Stimulated activated CD8-positive, alpha-beta memory T cell treated with anti-CD3 and anti-CD28 coated beads, Interleukin-12 subunit alpha, Interleukin-12 subunit beta, amount 100 ng/mL, for 24 hours (primary cell): ENCODE measurements at regions not wholly inside any gene's neighbourhood (a gene's known extent, or its start where the extent isn't known, plus 50 kb on each side); places are given as distances from the start of the nearest gene placed in this dataset.

Source experiments
- DNase-seq: peaks from one replicate; pipeline ENCODE4 v3.0.0-alpha.2; 2020; ENCODE audit errors: extremely low read depth

- DNase-seq, result no peak
These were observed 127.4 kb downstream of the CDC42EP3 start for GRCh38 chr2:37543999-37544557.

GRCh38 chr2:37544591-37545031, 126.8 kb downstream of the CDC42EP3 start:
- no peak for DNase-seq

GRCh38 chr2:37549598-37549997, 121.8 kb downstream of the CDC42EP3 start:
- no peak for DNase-seq

DNA sequence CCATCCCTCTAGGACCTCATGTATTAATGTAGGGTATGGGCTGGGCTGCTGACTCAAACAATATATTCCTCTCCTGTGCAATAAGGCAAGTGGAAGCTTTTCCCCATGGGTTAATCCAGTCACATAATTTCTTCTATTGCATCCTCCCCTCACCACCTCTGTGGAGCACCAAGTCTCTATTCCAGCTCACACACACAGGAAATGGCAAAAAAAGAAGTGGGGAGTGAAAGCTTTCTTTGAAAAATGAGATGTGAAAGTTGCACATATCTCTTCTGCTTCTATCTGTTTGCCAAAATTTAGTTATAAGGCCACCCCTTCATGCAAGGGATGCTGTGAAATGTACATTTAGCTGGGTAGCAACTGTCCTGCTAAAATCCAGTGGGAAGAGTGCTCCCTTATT, 121.3 kb downstream of the CDC42EP3 start:
- DNase-seq, result no peak

- no peak for DNase-seq
These were observed 119.7 kb downstream of the CDC42EP3 start for GRCh38 chr2:37551783-37552182.

GRCh38 chr2:37552339-37552738, 119.1 kb downstream of the CDC42EP3 start:
- DNase-seq, result no peak

DNA sequence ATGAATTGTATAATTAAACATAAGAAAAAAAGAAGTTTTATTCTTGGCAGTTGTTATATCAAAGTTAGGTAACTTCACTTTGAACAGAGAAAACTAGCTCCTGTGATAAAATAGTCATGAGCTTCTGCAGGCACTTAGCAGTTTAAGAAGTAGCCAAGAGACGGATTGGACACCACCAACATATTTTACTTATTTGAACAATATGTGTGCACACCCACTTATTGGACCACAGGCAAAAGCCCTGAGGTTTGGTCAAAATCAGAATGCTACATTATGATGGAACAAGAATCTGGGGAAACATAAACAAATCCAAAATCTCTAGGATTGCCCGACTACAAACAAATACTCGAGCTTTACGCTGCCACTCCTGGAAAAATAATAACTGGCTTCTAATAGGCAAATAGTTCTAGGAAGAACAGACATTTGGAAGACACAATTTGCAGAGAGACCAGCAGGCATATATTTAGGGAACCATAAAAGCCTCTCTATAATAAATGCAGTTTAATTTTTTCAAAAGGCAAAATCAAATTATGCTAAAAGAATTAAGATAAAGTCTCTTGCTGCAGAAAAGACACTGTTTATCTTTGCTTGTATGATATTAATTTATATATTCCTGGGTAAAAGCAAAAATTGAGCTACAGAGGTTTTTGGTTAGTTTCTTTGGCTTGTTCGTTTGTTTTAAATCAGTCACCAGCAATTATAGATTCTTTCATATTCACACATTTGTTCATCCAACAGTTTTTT, 117.9 kb downstream of the CDC42EP3 start:
- DNase-seq, result no peak

GRCh38 chr2:37554155-37554510, 117.3 kb downstream of the CDC42EP3 start:
- no peak for DNase-seq

DNA sequence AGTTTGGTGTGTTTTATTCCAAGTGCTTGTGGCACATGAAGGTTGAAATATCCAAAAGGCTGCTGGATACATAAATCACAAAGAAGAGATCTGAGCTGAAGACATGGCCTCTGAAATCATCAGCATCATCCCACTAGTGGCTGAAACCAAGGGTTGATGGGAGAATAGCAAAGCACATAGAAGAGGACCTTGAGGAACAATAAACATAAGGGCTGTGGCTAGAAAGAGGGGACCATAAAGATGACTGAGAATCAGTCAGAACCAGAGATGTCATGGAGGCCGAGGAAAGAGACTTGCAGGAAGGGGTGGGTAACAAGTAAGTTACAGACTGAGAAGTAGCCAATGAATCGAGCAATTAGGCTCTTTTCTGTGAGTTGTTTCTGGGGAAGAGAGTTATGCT, 116.8 kb downstream of the CDC42EP3 start:
- DNase-seq, result no peak

DNA sequence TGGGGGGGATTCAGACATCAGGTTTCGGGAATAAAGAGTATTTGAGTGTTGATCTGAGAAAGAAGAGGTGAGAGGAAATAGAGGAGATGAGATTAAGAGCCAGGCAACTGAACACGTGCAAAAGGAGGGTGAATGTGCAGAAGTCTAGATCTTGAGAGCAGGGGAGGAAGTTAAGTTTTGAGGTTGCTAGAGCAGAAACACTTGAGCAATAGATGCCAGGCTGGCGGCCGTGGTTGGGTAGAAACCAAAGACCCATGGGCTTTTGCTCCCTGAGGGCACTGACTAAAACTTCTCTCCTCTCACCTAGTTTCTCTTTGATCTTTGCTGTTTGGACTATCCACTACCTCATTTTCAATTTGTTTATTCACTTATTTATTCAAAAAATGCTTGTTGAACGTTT, 116.0 kb downstream of the CDC42EP3 start:
- no peak for DNase-seq

- no peak for DNase-seq
These were observed 115.2 kb downstream of the CDC42EP3 start for GRCh38 chr2:37556256-37556655.

GRCh38 chr2:37558623-37559022, 112.8 kb downstream of the CDC42EP3 start:
- no peak for DNase-seq

GRCh38 chr2:37560241-37560848, 111.1 kb downstream of the CDC42EP3 start:
- no peak for DNase-seq

DNA sequence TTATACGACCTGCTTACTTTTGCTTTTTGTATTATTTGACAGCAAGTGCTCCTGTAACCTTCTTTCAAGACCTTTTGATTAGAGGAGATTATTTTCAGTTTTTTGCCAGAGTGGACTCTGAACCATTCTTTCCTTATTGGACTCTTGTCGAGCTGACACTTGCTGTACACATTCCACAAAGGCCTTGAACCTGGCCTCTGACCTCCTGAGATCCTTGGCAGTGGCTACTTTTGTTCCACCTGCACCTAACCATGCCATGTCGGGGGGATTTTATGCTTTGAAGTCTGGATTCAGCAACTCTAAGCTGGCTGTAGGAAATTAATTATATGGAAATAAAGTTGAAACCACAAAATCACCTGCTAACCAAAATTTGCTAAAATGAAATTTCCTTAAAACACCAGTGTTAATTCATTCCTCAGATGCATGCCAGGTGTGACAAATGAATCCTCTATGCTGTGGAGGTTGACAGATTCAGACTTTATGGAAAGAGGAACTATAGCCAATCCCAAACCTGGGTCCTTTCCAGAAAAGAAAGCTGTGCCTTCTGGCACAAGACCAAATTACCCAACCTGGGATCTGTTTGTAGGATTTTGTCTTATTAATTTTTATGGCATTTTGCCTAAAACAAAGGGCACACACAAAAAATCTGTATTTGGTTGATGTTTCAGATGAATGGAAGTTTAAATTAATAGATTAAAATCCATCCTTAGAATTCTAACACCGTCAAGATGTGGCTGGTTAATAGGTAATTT, 110.4 kb downstream of the CDC42EP3 start:
- DNase-seq, result no peak

DNA sequence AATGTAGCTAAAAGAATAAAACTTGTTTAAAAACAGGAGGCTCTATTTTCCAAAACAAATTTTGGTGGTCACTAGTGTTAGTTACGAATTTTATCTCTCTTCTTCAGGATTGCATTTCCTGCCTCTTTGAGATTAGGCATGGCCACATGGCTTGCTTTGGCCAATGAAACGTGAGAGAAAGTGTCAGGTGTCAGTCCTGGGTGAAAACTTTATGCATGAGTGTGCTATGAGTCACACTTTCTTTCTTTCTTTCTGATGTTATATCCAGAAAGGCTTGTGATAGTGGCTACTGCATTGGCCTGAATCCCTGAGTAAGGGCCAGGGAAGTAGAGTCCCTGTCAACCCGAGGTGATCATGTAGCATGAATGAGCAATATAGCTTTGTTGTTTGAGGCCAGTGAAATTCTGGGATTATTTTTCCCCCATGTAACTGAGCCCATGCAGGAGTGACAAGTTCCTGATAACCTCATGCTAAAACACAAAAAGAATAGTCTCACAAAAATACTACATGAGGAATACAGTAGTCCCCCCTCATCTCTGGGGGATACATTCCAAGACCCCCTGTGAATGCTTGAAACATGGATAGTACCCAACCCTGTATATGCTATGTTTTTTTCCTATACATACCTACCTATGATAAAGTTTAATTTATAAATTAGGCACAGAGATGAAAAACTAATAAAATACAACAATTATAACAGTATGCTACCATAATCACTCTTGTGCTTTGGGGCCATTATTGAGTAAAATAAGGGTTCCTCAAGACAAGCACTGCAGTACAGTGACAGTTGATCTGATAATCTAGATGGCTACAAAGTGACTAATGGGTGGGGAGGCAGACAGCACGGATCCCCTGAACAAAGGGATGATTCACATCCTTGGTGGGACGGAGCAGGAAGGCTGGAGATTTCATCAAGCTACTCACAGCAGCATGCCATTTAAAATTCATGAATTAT, 109.5 kb downstream of the CDC42EP3 start:
- no peak for DNase-seq

DNA sequence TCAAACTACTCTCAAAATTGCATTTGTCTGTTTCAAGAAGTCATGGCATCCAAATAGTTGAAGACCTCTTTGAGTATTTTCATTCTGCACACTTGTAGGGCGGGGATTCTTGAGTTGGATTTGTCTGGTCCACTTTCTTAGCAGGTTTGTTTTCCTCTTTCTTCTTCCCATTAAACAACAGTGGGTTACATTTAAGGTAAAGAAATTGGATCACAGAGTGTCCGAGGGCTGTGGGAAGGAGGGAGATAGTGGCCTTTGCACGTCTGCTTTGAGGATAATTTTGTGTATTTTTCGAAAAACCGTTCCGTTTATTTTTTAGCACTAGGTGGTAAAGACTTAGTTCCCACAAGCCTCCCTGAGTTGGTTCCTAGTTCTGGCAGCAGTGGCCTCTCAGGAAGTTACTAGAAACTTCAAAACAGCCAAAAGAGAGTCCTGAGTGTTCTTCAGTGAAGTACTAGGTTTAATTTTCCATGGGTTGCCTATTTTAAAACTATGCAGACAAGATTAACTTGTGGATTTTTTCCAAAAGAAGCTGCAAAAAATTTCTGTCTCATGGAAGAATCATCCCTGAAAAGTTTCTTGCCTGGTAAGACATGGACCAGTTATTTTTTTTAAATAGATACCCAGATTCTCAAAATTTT, 107.9 kb downstream of the CDC42EP3 start:
- DNase-seq, result no peak

DNA sequence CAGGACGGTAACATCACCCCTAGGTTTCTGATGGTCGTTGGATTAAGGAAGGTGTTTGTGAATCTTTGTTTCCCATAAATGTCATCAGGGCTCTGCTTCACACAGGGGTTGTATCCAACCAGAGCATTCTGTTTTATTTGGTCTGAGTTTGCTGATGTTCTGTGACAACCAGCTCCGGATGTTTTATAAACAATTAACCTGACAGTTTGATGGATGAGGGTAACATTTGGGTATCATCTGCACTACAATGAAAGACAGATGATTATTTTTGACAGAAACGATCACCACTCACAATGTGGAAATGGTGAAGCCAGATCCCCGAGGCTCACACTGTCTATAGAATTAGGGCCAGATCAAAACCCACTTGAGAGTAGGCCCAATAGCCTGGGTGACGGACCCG, 107.1 kb downstream of the CDC42EP3 start:
- DNase-seq, result no peak

DNA sequence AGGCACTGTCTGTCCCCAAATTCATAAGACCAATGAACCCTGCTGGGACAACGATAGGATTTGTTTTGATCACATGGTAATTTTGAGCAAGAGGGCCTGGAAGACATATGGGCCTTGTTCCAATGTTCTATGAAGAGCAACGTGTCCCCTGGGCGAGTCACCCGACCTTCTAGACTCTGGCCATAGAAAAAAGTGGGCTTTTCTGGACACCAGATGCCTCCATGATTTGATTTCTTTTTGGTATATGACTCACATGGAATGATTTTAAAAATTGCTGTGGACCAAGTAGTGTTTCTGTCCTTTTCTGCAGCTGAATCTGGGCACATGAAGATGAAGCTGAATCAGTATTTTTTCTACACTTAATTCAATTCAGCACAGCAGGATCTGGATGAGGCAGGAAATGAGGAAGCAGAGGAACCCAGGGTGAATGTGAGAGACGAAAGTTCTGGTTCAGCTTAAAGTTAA, 104.9 kb downstream of the CDC42EP3 start:
- no peak for DNase-seq

DNA sequence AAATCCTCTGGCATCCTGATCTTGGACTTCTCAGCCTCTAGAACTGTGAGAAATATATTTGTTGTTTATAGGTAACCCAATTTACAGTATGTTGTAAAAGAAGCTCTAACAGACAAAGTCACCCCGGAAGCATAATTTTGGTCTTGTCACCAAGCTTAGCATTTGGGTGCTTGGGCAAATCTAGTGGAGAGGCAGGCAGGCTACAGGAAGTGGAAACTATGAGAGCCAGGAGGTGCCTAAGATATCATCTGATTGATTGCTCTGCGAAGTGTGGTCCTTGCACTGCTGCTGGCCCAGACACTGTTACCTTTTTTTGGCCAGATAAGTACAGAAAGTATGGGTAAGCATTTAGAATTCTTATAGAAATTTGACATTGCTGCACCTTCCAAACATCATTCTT, 102.9 kb downstream of the CDC42EP3 start:
- no peak for DNase-seq

GRCh38 chr2:37569131-37569823, 102.2 kb downstream of the CDC42EP3 start:
- no peak for DNase-seq
